SK-N-SH (cell line): ENCODE measurements at regions not wholly inside any gene's neighbourhood (a gene's known extent, or its start where the extent isn't known, plus 50 kb on each side); places are given as distances from the start of the nearest gene placed in this dataset.

Experiments
- CTCF ChIA-PET: fragments of 300-600, 350-600 bp; formaldehyde crosslinking; extraction: SDS; loops from one replicate; lab custom pipeline; 2021; lab: Yijun Ruan, JAX
- POLR2A ChIA-PET: fragments of 350-600 bp; sonication (Branson Sonifier 250); formaldehyde crosslinking; extraction: SDS; loops from one replicate; lab custom pipeline; 2020; ENCODE audit warnings: antibody characterized with exemption, inconsistent platforms; lab: Yijun Ruan, JAX
- DNase-seq: peaks from one replicate; pipeline ENCODE4 v3.0.0; 2012
- H2AFZ ChIP-seq: fragments of 200-600 bp; sonication (generic); 2 replicates; pipeline ENCODE4 v1.8.1; 2016; ENCODE audit warnings: antibody characterized with exemption, mild to moderate bottlenecking, low read depth
- H3F3A ChIP-seq: fragments of 200-600 bp; sonication (generic); replicated peaks from 2 replicates; pipeline ENCODE3; 2016; ENCODE audit warnings: antibody characterized with exemption, mild to moderate bottlenecking; ENCODE audit not compliant: insufficient read depth
- H3K27ac ChIP-seq, 2 experiments: fragments of 200-500 bp in 1 of 2; fragments of 200-600 bp in 1 of 2; sonication (Bioruptor generic) in 1 of 2; sonication (generic), shearing (Covaris generic) in 1 of 2; 2 replicates each; pipeline versions ENCODE4 v1.5.1 to v1.6.1; 2014 to 2016; ENCODE audit warnings: low read depth in 2 of 2, inconsistent platforms in 1 of 2, low read length in 1 of 2, mild to moderate bottlenecking in 1 of 2, mixed read lengths in 1 of 2
- H3K27me3 ChIP-seq: fragments of 200-600 bp; sonication (generic), shearing (Covaris generic); 2 replicates; pipeline ENCODE4 v1.6.1; 2016; ENCODE audit warnings: mixed run types; ENCODE audit not compliant: insufficient read depth
- H3K36me3 ChIP-seq, 2 experiments: fragments of 200-500 bp in 1 of 2; fragments of 200-600 bp in 1 of 2; sonication (Bioruptor generic) in 1 of 2; sonication (generic) in 1 of 2; replicated peaks in 1 of 2; 2 replicates each; pipeline versions ENCODE3 to v1.5.1; 2014 to 2016; ENCODE audit warnings: low read length in 1 of 2, mild to moderate bottlenecking in 1 of 2; ENCODE audit not compliant: insufficient read depth in 2 of 2, control insufficient read depth in 1 of 2
- H3K4me1 ChIP-seq, 2 experiments: fragments of 200-500 bp in 1 of 2; fragments of 200-600 bp in 1 of 2; sonication (Bioruptor generic) in 1 of 2; sonication (generic), shearing (Covaris generic) in 1 of 2; 2 replicates each; pipeline versions ENCODE4 v1.5.1 to v1.6.1; 2014 to 2016; ENCODE audit warnings: low read depth in 1 of 2, low read length in 1 of 2, mixed run types in 1 of 2; ENCODE audit not compliant: insufficient read depth in 2 of 2, control insufficient read depth in 1 of 2
- H3K4me2 ChIP-seq: fragments of 200-600 bp; sonication (generic), shearing (Covaris generic); 2 replicates; pipeline ENCODE4 v1.6.1; 2017; ENCODE audit warnings: mixed run types
- H3K4me3 ChIP-seq, 2 experiments: fragments of 200-500 bp in 1 of 2; fragments of 200-600 bp in 1 of 2; sonication (Bioruptor generic) in 1 of 2; sonication (generic), shearing (Covaris generic) in 1 of 2; 2 replicates each; pipeline versions ENCODE4 v1.5.1 to v1.8.1; 2014 to 2016; ENCODE audit warnings: low read depth in 2 of 2, inconsistent platforms in 1 of 2, low read length in 1 of 2, mild to moderate bottlenecking in 1 of 2, mixed read lengths in 1 of 2, moderate library complexity in 1 of 2
- H3K79me2 ChIP-seq: fragments of 200-600 bp; sonication (generic); 2 replicates; pipeline ENCODE4 v1.8.1; 2017; ENCODE audit warnings: mild to moderate bottlenecking; ENCODE audit not compliant: insufficient read depth
- H3K9ac ChIP-seq: fragments of 200-600 bp; sonication (generic); 2 replicates; pipeline ENCODE4 v1.6.1; 2017; ENCODE audit warnings: mixed run types
- H3K9me2 ChIP-seq: fragments of 200-600 bp; sonication (generic); 2 replicates; pipeline ENCODE4 v1.6.1; 2017; ENCODE audit warnings: mixed run types
- H3K9me3 ChIP-seq: fragments of 200-600 bp; sonication (generic); 2 replicates; pipeline ENCODE4 v1.6.1; 2017; ENCODE audit warnings: mixed run types, mild to moderate bottlenecking, moderate library complexity
- H4K20me1 ChIP-seq: fragments of 200-600 bp; sonication (generic); 2 replicates; pipeline ENCODE4 v1.6.1; 2017; ENCODE audit warnings: mild to moderate bottlenecking, mixed run types; ENCODE audit not compliant: insufficient read depth
- CHD2 ChIP-seq: fragments of 150-350 bp; IDR thresholded peaks from 2 replicates; pipeline ENCODE4 v1.6.1; 2018; ENCODE audit warnings: low read length; ENCODE audit not compliant: partially characterized antibody
- MAX ChIP-seq: IDR thresholded peaks from 2 replicates; pipeline ENCODE4 v1.4.0; 2012; ENCODE audit warnings: low read depth
- MEF2A ChIP-seq: IDR thresholded peaks from 2 replicates; pipeline ENCODE4 v1.4.0; 2012; ENCODE audit warnings: low read depth, borderline replicate concordance
- MXI1 ChIP-seq: IDR thresholded peaks from 2 replicates; pipeline ENCODE4 v1.6.1; 2012; ENCODE audit warnings: mild to moderate bottlenecking, low read depth, low read length, improper control_type of control experiment
- POLR2AphosphoS5 ChIP-seq: IDR thresholded peaks from 2 replicates; pipeline ENCODE4 v1.6.1; 2012; ENCODE audit warnings: low read depth, low read length
- RCOR1 ChIP-seq: fragments of 150-350 bp; IDR thresholded peaks from 2 replicates; pipeline ENCODE4 v1.6.1; 2017; ENCODE audit warnings: antibody characterized with exemption, low read length
- RXRA ChIP-seq: IDR thresholded peaks from 2 replicates; pipeline ENCODE4 v1.4.0; 2012; ENCODE audit warnings: low read depth, mild to moderate bottlenecking, borderline replicate concordance
- TCF12 ChIP-seq: IDR thresholded peaks from 2 replicates; pipeline ENCODE4 v1.4.0; 2012
- USF1 ChIP-seq: IDR thresholded peaks from 2 replicates; pipeline ENCODE4 v1.4.0; 2012; ENCODE audit warnings: low read depth, borderline replicate concordance
- WGBS: methylation state at CpG from one replicate; pipeline ENCODE4 v1.1.6; 2017; ENCODE audit warnings: low lambda C conversion rate; 5-methylcytosine and 5-hydroxymethylcytosine counted together
- TF ChIP-seq, protein P1 (sequence below): IDR thresholded peaks from 2 replicates; pipeline ENCODE4; 2012
- TF ChIP-seq, protein P2 (sequence below): IDR thresholded peaks from 2 replicates; pipeline ENCODE4 v1.6.1; 2012; ENCODE audit warnings: mild to moderate bottlenecking, low read depth, low read length, moderate library complexity

GRCh38 chr1:194535369-194535768 is 1349.0 kb upstream of the B3GALT2 start:
- Histone ChIP-seq H3K27me3 (no peaks in the 10 kb centered on the region), H3K4me1 (peaks cover 0 to 8% of the 10 kb centered on the region in 2 experiments; a peak in 2 of 4 replicates), H3K4me2 (peak overlapping the region; percentile 20; the same call in 1 of the 2 replicates), H3K9ac (no peak overlapping the region), H3K4me3 (0 out of 4 replicates have a peak overlapping the region, but pooled peaks of 1 of the 2 experiments have one; percentile 4), H3K9me2 (no peaks in the 10 kb centered on the region), H3K36me3 (no peaks in the 10 kb centered on the region), H3K9me3 (no peaks in the 10 kb centered on the region), H2AFZ (peak overlapping the region; percentile 77; the same call in 1 of the 2 replicates), H3K79me2 (no peaks in the 10 kb centered on the region), H3K27ac (peak overlapping the region in 1 of 2 experiments; percentile 72; a peak in 2 of 4 replicates), H4K20me1 (no peaks in the 10 kb centered on the region), H3F3A (no peaks in the 10 kb centered on the region)
- ChIA-PET POLR2A (no interaction called here), CTCF (interaction anchor here (1.1 kb wide), 1 partner anchor 80 kb away, joined by 3 read pairs; no protein-coding TSS in a partner anchor)
- TF ChIP-seq MEF2A = no peak
- TF ChIP-seq MXI1 = no peak
- no peak for TF ChIP-seq RXRA
- no peak for TF ChIP-seq POLR2AphosphoS5
- peak; percentile 18; the same call in 1 of the 2 replicates for TF ChIP-seq TCF12
- TF ChIP-seq MAX = peak; percentile 35; the same call in 1 of the 2 replicates
- DNase-seq = peak; percentile 8
- 13% methylated on average over 6 of the region's 6 CpGs for WGBS

DNA sequence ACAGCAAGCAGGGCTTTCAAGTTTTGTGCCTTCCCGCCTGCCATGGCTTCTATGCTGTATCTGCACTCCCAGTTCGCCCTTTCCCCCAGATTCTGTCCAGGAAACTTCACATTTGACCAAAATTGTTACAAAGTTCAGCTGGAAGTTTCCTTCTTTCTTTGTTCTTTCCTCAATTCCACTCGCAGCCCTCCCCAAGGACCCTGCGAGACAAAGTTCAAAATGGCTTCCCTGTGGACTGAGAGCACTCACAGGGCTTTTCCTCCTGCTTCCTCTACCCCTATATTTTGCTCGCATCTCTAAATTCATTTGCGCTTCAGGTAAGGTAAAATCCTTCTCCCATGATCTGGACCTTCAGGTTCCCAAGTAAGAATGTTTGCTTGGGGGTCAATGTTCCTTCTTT is 1348.4 kb upstream of the B3GALT2 start:
- no peaks in the 10 kb centered on the region for H3K9me3 ChIP-seq
- H3K36me3 ChIP-seq = no peaks in the 10 kb centered on the region
- no peaks in the 10 kb centered on the region for H3K9me2 ChIP-seq
- peaks cover 0 to 8% of the 10 kb centered on the region in 2 experiments; a peak in 2 of 4 replicates for H3K4me1 ChIP-seq
- H4K20me1 ChIP-seq = no peaks in the 10 kb centered on the region
- ChIA-PET CTCF (interaction anchor here (1.1 kb wide), 1 partner anchor 81 kb away, joined by 3 read pairs; no protein-coding TSS in a partner anchor), POLR2A (no interaction called here)
- H3F3A ChIP-seq = no peaks in the 10 kb centered on the region
- WGBS = 44% methylated on average over 6 of the region's 6 CpGs
- H3K4me3 ChIP-seq = no peak overlapping the region
- H3K79me2 ChIP-seq = no peaks in the 10 kb centered on the region
- H2AFZ ChIP-seq = peak overlapping the region; percentile 41
- DNase-seq = no peak
- no peaks in the 10 kb centered on the region for H3K27me3 ChIP-seq
- peak overlapping the region in 1 of 2 experiments; percentile 72; a peak in 1 of 4 replicates for H3K27ac ChIP-seq
- no peak overlapping the region for H3K4me2 ChIP-seq
- H3K9ac ChIP-seq = no peak overlapping the region
- TF ChIP-seq, protein P1, sequence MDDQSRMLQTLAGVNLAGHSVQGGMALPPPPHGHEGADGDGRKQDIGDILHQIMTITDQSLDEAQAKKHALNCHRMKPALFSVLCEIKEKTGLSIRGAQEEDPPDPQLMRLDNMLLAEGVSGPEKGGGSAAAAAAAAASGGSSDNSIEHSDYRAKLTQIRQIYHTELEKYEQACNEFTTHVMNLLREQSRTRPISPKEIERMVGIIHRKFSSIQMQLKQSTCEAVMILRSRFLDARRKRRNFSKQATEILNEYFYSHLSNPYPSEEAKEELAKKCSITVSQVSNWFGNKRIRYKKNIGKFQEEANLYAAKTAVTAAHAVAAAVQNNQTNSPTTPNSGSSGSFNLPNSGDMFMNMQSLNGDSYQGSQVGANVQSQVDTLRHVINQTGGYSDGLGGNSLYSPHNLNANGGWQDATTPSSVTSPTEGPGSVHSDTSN = no peak
- TF ChIP-seq MAX (no peak), RXRA (no peak), CHD2 (no peak), TCF12 (no peak), POLR2AphosphoS5 (no peak), USF1 (no peak), RCOR1 (no peak)
- TF ChIP-seq, protein P2, sequence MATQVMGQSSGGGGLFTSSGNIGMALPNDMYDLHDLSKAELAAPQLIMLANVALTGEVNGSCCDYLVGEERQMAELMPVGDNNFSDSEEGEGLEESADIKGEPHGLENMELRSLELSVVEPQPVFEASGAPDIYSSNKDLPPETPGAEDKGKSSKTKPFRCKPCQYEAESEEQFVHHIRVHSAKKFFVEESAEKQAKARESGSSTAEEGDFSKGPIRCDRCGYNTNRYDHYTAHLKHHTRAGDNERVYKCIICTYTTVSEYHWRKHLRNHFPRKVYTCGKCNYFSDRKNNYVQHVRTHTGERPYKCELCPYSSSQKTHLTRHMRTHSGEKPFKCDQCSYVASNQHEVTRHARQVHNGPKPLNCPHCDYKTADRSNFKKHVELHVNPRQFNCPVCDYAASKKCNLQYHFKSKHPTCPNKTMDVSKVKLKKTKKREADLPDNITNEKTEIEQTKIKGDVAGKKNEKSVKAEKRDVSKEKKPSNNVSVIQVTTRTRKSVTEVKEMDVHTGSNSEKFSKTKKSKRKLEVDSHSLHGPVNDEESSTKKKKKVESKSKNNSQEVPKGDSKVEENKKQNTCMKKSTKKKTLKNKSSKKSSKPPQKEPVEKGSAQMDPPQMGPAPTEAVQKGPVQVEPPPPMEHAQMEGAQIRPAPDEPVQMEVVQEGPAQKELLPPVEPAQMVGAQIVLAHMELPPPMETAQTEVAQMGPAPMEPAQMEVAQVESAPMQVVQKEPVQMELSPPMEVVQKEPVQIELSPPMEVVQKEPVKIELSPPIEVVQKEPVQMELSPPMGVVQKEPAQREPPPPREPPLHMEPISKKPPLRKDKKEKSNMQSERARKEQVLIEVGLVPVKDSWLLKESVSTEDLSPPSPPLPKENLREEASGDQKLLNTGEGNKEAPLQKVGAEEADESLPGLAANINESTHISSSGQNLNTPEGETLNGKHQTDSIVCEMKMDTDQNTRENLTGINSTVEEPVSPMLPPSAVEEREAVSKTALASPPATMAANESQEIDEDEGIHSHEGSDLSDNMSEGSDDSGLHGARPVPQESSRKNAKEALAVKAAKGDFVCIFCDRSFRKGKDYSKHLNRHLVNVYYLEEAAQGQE = no peak
- TF ChIP-seq, all 33 proteins: peak for 0
